GM19328 (cell line): ENCODE measurements at regions not wholly inside any gene's neighbourhood (a gene's known extent, or its start where the extent isn't known, plus 50 kb on each side); places are given as distances from the start of the nearest gene placed in this dataset.

Source experiments
- ATAC-seq: cut with Tn5 transposase; IDR thresholded peaks from one replicate; pipeline ENCODE4 v1.9.1; 2021; ENCODE audit warnings: mild to moderate bottlenecking, moderate library complexity; ENCODE audit not compliant: unreplicated experiment

- no peak for ATAC-seq
Observed at GRCh38 chr1:81129776-81130175, 671.0 kb upstream of the ADGRL2 start.

GRCh38 chr1:81129366-81129765 is 671.4 kb upstream of the ADGRL2 start:
- ATAC-seq = no peak

- no peak for ATAC-seq
Observed at GRCh38 chr1:81128079-81128478, 672.7 kb upstream of the ADGRL2 start.

- no peak for ATAC-seq
Observed at GRCh38 chr1:81126989-81127581, 673.6 kb upstream of the ADGRL2 start.

GRCh38 chr1:81125672-81126071 is 675.1 kb upstream of the ADGRL2 start:
- no peak for ATAC-seq

GRCh38 chr1:81121306-81121705 is 679.4 kb upstream of the ADGRL2 start:
- no peak for ATAC-seq

GRCh38 chr1:81119319-81119718 is 681.4 kb upstream of the ADGRL2 start:
- ATAC-seq = no peak

- no peak for ATAC-seq
Observed at GRCh38 chr1:81118550-81118949, 682.2 kb upstream of the ADGRL2 start.

GRCh38 chr1:81115422-81115821 is 685.3 kb upstream of the ADGRL2 start:
- ATAC-seq = no peak

- ATAC-seq = no peak
Observed at GRCh38 chr1:81114191-81114590, 686.5 kb upstream of the ADGRL2 start.

GRCh38 chr1:81113688-81114087 is 687.0 kb upstream of the ADGRL2 start:
- ATAC-seq = no peak

GRCh38 chr1:81111818-81112217 is 688.9 kb upstream of the ADGRL2 start:
- ATAC-seq = no peak

GRCh38 chr1:81109038-81109437 is 691.7 kb upstream of the ADGRL2 start:
- no peak for ATAC-seq

- ATAC-seq = no peak
Observed at GRCh38 chr1:81097860-81098259, 702.9 kb upstream of the ADGRL2 start.

- no peak for ATAC-seq
Observed at GRCh38 chr1:81073580-81073979, 727.2 kb upstream of the ADGRL2 start.

- no peak for ATAC-seq
Observed at GRCh38 chr1:81071969-81072753, 728.6 kb upstream of the ADGRL2 start.

- no peak for ATAC-seq
Observed at GRCh38 chr1:81071072-81071858, 729.5 kb upstream of the ADGRL2 start.

- no peak for ATAC-seq
Observed at GRCh38 chr1:81069856-81070255, 730.9 kb upstream of the ADGRL2 start.

GRCh38 chr1:81068726-81069125 is 732.0 kb upstream of the ADGRL2 start:
- no peak for ATAC-seq

GRCh38 chr1:81053826-81054225 is 746.9 kb upstream of the ADGRL2 start:
- no peak for ATAC-seq

GRCh38 chr1:81052162-81052561 is 748.6 kb upstream of the ADGRL2 start:
- ATAC-seq = no peak

- ATAC-seq = no peak
Observed at GRCh38 chr1:81050390-81050789, 750.3 kb upstream of the ADGRL2 start.
